Activated CD4-positive, alpha-beta T cell treated with anti-CD3 and anti-CD28 coated beads, Interleukin-2, amount 10 ng/mL, durations not matched to agents 7 days and 5 days (primary cell): ENCODE measurements at regions not wholly inside any gene's neighbourhood (a gene's known extent, or its start where the extent isn't known, plus 50 kb on each side); places are given as distances from the start of the nearest gene placed in this dataset.
"Not testable (repeated sequence)": the region's sequence is repeated elsewhere in the genome, so short reads cannot be mapped to it uniquely, and the experiment has no call there.

Experiments used
- CTCF ChIA-PET: fragments of 350-600 bp; sonication (Branson Sonifier 250); formaldehyde crosslinking; loops from one replicate; lab custom pipeline; 2021; ENCODE audit warnings: antibody characterized with exemption; lab: Charles Lee
- POLR2A ChIA-PET: fragments of 350-600 bp; sonication (Branson Sonifier 250); formaldehyde crosslinking; loops from one replicate; lab custom pipeline; 2021; ENCODE audit warnings: antibody characterized with exemption; lab: Charles Lee
- DNase-seq: peaks from one replicate; pipeline ENCODE4 v3.0.0-alpha.2; 2020
- H3K27ac Mint-ChIP-seq: one replicate; pipeline ENCODE4 v1.8.0; 2021; ENCODE audit warnings: mild to moderate bottlenecking, moderate library complexity, mixed read lengths
- H3K27me3 Mint-ChIP-seq: one replicate; pipeline ENCODE4 v1.8.0; 2021; ENCODE audit warnings: mixed read lengths
- H3K36me3 Mint-ChIP-seq: one replicate; pipeline ENCODE4 v1.8.0; 2021; ENCODE audit warnings: low read depth, mixed read lengths
- H3K4me1 Mint-ChIP-seq: one replicate; pipeline ENCODE4 v1.8.0; 2021; ENCODE audit warnings: mixed read lengths
- H3K4me3 Mint-ChIP-seq: one replicate; pipeline ENCODE4 v1.8.0; 2021; ENCODE audit warnings: mild to moderate bottlenecking, moderate library complexity, mixed read lengths
- H3K9me3 Mint-ChIP-seq: one replicate; pipeline ENCODE4 v1.8.0; 2021; ENCODE audit warnings: mixed read lengths

- Mint-ChIP-seq H3K36me3 (no peaks in the 10 kb centered on the region), H3K27ac (no peak overlapping the region), H3K4me1 (peaks cover 26% of the 10 kb centered on the region), H3K9me3 (peaks cover 3% of the 10 kb centered on the region), H3K4me3 (no peak overlapping the region), H3K27me3 (peaks cover 14% of the 10 kb centered on the region)
- no peak for DNase-seq
- ChIA-PET CTCF (interaction anchor here (0.5 kb wide), 1 partner anchor 39 kb away, joined by 3 read pairs; no protein-coding TSS in a partner anchor), POLR2A (no interaction called here)
Measured at GRCh38 chr11:109958821-109959166, 134.4 kb upstream of the ZC3H12C start.

DNA sequence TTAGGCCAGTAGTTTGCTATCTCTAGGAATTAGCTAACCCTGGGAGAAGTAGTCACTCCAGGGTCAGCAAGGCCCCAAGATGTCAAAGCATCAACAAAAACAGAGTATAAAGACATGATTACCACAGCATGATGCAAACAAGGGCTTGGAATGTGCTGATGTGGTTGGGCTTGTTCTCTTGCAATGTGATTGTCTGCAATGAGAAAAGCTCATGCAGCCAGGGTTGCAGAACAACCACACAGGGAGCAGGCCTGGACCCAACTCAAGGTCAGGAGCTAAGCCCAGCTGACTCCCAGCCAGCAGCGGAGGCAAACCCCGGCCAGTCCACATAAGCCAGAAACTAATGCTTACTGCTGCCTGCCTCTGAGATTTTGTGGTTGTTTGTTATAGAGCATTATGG lies 132.4 kb upstream of the ZC3H12C start:
- Mint-ChIP-seq H3K27ac (no peak overlapping the region), H3K4me3 (no peak overlapping the region), H3K36me3 (no peaks in the 10 kb centered on the region), H3K4me1 (peaks cover 16% of the 10 kb centered on the region), H3K9me3 (peaks cover 3% of the 10 kb centered on the region), H3K27me3 (peaks cover 10% of the 10 kb centered on the region)
- ChIA-PET CTCF (no interaction called here), POLR2A (no interaction called here)
- DNase-seq = no peak

DNA sequence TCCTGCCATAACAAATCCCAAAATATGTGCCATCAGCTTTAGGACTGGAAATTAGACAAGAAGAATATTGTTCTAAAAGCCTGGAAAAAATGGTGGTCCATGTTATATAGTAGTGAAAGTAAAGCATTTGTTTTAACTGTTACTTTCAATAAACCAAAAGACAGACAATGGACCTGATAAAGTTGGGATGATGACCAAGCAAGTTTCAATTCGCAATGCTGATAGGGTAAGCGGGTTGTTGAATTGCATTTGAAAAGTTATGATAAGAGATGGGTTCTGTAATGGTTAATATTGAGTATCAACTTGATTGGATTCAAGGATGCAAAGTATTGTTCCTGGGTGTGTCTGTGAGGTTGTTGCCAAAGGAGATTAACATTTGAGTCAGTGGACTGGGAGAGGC lies 131.9 kb upstream of the ZC3H12C start:
- POLR2A ChIA-PET = no interaction called here
- Mint-ChIP-seq H3K27me3 (peaks cover 10% of the 10 kb centered on the region), H3K27ac (no peak overlapping the region), H3K4me3 (no peak overlapping the region), H3K4me1 (peaks cover 12% of the 10 kb centered on the region), H3K9me3 (peaks cover 3% of the 10 kb centered on the region), H3K36me3 (no peaks in the 10 kb centered on the region)
- DNase-seq = no peak
- CTCF ChIA-PET = no interaction called here

GRCh38 chr11:109963101-109963500 lies 130.1 kb upstream of the ZC3H12C start:
- H3K36me3 Mint-ChIP-seq = no peaks in the 10 kb centered on the region
- peaks cover 2% of the 10 kb centered on the region for H3K4me1 Mint-ChIP-seq
- H3K4me3 Mint-ChIP-seq = no peak overlapping the region
- no peak overlapping the region for H3K27ac Mint-ChIP-seq
- POLR2A ChIA-PET = no interaction called here
- no peak for DNase-seq
- H3K9me3 Mint-ChIP-seq = peaks cover 6% of the 10 kb centered on the region
- CTCF ChIA-PET = interaction anchor here (0.6 to 1.0 kb wide), 2 partner anchors 12 to 374 kb away, joined by 3 read pairs; no protein-coding TSS in a partner anchor
- H3K27me3 Mint-ChIP-seq = peaks cover 4% of the 10 kb centered on the region

DNA sequence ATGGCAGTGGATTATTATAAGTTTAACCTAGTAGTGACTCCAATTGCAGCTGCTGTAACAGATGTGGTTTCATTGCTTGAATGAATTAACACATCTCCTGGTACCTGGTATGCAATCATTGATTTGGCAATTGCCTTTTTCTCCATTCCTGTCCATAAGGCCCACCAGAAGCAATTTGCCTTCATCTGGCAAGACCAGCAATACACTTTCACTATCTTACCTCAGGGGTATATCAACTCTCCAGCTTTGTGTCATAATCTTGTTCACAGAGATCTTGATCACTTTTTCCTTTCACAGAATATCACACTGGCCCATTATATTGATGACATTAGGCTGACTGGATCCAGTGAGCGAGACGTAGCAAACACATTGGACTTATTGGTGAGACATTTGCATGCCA lies 128.7 kb upstream of the ZC3H12C start:
- CTCF ChIA-PET = interaction anchor here (0.7 kb wide), 1 partner anchor 28 kb away, joined by 3 read pairs; no protein-coding TSS in a partner anchor
- DNase-seq = no peak
- H3K4me1 Mint-ChIP-seq = peaks cover 2% of the 10 kb centered on the region
- peaks cover 1% of the 10 kb centered on the region for H3K36me3 Mint-ChIP-seq
- peaks cover 4% of the 10 kb centered on the region for H3K27me3 Mint-ChIP-seq
- no peak overlapping the region for H3K4me3 Mint-ChIP-seq
- POLR2A ChIA-PET = no interaction called here
- H3K9me3 Mint-ChIP-seq = peaks cover 6% of the 10 kb centered on the region
- H3K27ac Mint-ChIP-seq = no peak overlapping the region

GRCh38 chr11:109965445-109965844 lies 127.7 kb upstream of the ZC3H12C start:
- DNase-seq, H3K4me1 Mint-ChIP-seq, H3K9me3 Mint-ChIP-seq, H3K36me3 Mint-ChIP-seq, H3K4me3 Mint-ChIP-seq, H3K27me3 Mint-ChIP-seq, POLR2A ChIA-PET, H3K27ac Mint-ChIP-seq, CTCF ChIA-PET: not testable (repeated sequence)

GRCh38 chr11:109965926-109966325 lies 127.3 kb upstream of the ZC3H12C start:
- CTCF ChIA-PET, H3K4me3 Mint-ChIP-seq, H3K27me3 Mint-ChIP-seq, H3K36me3 Mint-ChIP-seq, H3K9me3 Mint-ChIP-seq, DNase-seq, H3K27ac Mint-ChIP-seq, POLR2A ChIA-PET: not testable (repeated sequence)
- peaks cover 11% of the 10 kb centered on the region for H3K4me1 Mint-ChIP-seq

DNA sequence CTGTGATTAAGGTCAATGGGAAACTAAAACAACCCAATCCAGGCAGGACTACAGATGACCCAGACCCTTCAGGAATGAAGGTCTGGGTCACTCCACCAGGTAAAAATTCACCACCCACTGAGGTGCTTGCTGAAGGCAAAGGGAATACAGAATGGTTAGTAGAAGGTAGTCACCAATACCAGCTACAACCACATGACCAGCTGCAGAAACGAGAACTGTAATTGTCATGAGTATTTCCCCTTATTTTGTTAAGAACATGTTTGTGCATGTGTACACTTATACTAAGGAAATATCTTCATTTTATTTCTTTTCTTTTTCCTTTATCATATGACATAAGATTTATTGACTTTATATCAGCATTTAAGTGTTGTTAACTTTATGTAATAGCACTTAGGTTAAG lies 126.1 kb upstream of the ZC3H12C start:
- H3K27me3 Mint-ChIP-seq, CTCF ChIA-PET, POLR2A ChIA-PET, H3K36me3 Mint-ChIP-seq, H3K27ac Mint-ChIP-seq, DNase-seq, H3K9me3 Mint-ChIP-seq, H3K4me3 Mint-ChIP-seq: not testable (repeated sequence)
- peaks cover 21% of the 10 kb centered on the region for H3K4me1 Mint-ChIP-seq

GRCh38 chr11:109968299-109968698 lies 124.9 kb upstream of the ZC3H12C start:
- CTCF ChIA-PET = no interaction called here
- no peak overlapping the region for H3K27ac Mint-ChIP-seq
- peaks cover 1% of the 10 kb centered on the region for H3K36me3 Mint-ChIP-seq
- peaks cover 6% of the 10 kb centered on the region for H3K27me3 Mint-ChIP-seq
- H3K4me3 Mint-ChIP-seq = no peak overlapping the region
- no peak for DNase-seq
- POLR2A ChIA-PET = no interaction called here
- peaks cover 3% of the 10 kb centered on the region for H3K9me3 Mint-ChIP-seq
- H3K4me1 Mint-ChIP-seq = peaks cover 23% of the 10 kb centered on the region

DNA sequence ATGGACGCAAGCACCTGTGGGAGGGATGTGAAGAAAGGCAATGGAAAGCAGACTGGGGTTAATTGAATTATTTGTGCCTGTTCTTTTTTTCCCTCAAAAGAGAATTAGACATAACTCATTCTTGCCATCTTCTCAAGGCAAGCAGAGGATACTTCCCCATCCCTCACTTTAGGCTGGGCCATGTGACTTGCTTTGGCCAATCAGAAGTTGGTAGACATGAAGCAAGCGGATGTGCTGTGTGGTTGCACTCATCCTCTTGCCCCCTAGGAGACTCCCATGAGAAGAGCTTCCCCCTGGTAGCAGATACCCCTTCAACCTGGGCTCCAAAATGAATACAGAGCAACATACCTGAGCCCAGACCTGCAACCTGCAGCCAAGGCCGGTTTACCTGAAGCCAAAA lies 124.4 kb upstream of the ZC3H12C start:
- Mint-ChIP-seq H3K27ac (no peak overlapping the region), H3K9me3 (peaks cover 3% of the 10 kb centered on the region), H3K4me3 (no peak overlapping the region), H3K36me3 (peaks cover 1% of the 10 kb centered on the region), H3K27me3 (peaks cover 9% of the 10 kb centered on the region), H3K4me1 (peaks cover 23% of the 10 kb centered on the region)
- DNase-seq = no peak
- POLR2A ChIA-PET = no interaction called here
- CTCF ChIA-PET = interaction anchor here (1.8 kb wide), 1 partner anchor 16 kb away, joined by 4 read pairs; no protein-coding TSS in a partner anchor

DNA sequence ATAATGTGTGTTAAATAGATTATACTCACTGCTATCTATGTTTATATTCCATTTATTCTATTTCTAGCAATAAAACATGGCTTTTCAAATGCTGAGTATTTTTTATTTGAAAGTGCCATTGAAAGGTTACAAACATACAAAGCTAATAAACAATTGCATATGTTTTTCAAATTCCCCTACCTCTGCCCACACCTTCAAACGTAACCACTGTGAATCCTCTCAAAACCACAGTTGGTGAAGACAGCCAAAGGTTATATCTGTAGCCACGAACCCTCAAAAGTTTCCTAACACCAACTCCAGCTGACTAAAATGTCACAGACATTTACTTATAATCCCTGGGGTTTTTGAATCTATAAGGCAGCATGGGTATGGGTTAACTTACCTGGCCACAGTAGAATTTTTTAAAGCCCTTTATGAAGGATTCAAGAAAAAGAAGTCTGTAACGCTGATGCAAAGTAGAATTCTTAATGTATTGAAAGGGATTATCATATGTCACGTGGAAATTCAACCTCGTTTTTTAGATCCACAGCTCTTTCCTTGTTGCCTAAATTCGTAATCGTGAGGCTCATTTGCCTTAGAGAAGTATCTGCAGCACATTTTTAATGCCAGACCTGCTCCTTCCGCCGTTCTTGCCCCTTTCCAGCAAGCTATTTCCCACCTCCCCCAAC lies 122.5 kb upstream of the ZC3H12C start:
- Mint-ChIP-seq H3K4me1 (peaks cover 23% of the 10 kb centered on the region), H3K9me3 (peaks cover 3% of the 10 kb centered on the region), H3K36me3 (peaks cover 1% of the 10 kb centered on the region), H3K27me3 (peaks cover 17% of the 10 kb centered on the region), H3K4me3 (peak overlapping the region; percentile 33), H3K27ac (peak overlapping the region; percentile 55)
- ChIA-PET CTCF (interaction anchor here (1.8 kb wide), 2 partner anchors 15 to 109 kb away, joined by 3 to 4 read pairs; no protein-coding TSS in a partner anchor), POLR2A (no interaction called here)
- DNase-seq = peak; percentile 38

- H3K9me3 Mint-ChIP-seq = peaks cover 3% of the 10 kb centered on the region
- CTCF ChIA-PET = interaction anchor here (1.8 kb wide), 1 partner anchor 108 kb away, joined by 3 read pairs; no protein-coding TSS in a partner anchor
- H3K27ac Mint-ChIP-seq = peak overlapping the region; percentile 55
- H3K27me3 Mint-ChIP-seq = peaks cover 17% of the 10 kb centered on the region
- H3K4me3 Mint-ChIP-seq = peak overlapping the region; percentile 33
- DNase-seq = peak; percentile 13
- H3K36me3 Mint-ChIP-seq = peaks cover 1% of the 10 kb centered on the region
- H3K4me1 Mint-ChIP-seq = peaks cover 21% of the 10 kb centered on the region
- POLR2A ChIA-PET = no interaction called here
Measured at GRCh38 chr11:109971184-109971523, 122.0 kb upstream of the ZC3H12C start.

DNA sequence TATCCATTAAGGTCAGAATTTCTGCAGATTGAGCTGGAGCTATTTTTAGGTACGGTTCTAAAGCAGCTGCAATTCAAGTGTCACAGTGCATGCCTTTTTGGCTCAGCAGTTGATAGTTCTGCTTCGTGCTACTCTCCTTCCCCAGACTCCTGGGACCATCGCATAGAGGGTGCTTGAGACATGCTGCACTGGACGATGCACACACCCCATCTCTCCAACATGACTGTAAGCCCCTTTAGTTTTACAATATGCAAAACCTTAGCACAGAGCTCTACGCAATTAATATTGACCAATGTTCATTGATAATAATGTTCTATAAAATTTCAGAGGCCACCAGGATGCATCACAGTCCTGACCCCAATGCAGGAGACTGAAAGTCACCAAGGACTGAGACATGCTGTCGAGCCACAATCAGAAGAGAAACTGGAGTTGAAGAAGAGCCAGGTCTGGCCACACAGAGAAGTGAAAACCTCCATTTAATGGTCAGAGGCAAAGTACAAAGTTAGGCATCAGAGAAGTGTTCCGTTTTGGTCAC lies 120.9 kb upstream of the ZC3H12C start:
- no peak for DNase-seq
- peaks cover 17% of the 10 kb centered on the region for H3K27me3 Mint-ChIP-seq
- H3K9me3 Mint-ChIP-seq = no peaks in the 10 kb centered on the region
- no peak overlapping the region for H3K4me3 Mint-ChIP-seq
- H3K4me1 Mint-ChIP-seq = peaks cover 21% of the 10 kb centered on the region
- H3K27ac Mint-ChIP-seq = no peak overlapping the region
- peaks cover 1% of the 10 kb centered on the region for H3K36me3 Mint-ChIP-seq
- ChIA-PET POLR2A (no interaction called here), CTCF (interaction anchor here (1.8 kb wide), 1 partner anchor 107 kb away, joined by 3 read pairs; no protein-coding TSS in a partner anchor)
